Non-pigmented ciliary epithelial cell (primary cell): ENCODE measurements at regions not wholly inside any gene's neighbourhood (a gene's known extent, or its start where the extent isn't known, plus 50 kb on each side); places are given as distances from the start of the nearest gene placed in this dataset.
A peak's percentile ranks its signal among the peaks of the same experiment; 100 is the strongest.
"Not testable (repeated sequence)": the region's sequence is repeated elsewhere in the genome, so short reads cannot be mapped to it uniquely, and the experiment has no call there.

ENCODE experiments used
- DNase-seq: peaks from one replicate; pipeline ENCODE4 v3.0.0-alpha.2; 2010; ENCODE audit warnings: low read depth

GRCh38 chr1:244297087-244297486 is 154.6 kb downstream of the ADSS2 start:
- DNase-seq = no peak

- DNase-seq = no peak
These were observed 154.1 kb downstream of the ADSS2 start for GRCh38 chr1:244297616-244298015.

- DNase-seq = not testable (repeated sequence)
These were observed 151.7 kb downstream of the ADSS2 start for GRCh38 chr1:244300029-244300375.

- no peak for DNase-seq
These were observed 150.0 kb downstream of the ADSS2 start for GRCh38 chr1:244301595-244302130.

- no peak for DNase-seq
These were observed 148.7 kb downstream of the ADSS2 start for GRCh38 chr1:244302876-244303609.

- no peak for DNase-seq
These were observed 148.1 kb downstream of the ADSS2 start for GRCh38 chr1:244303610-244303969.

GRCh38 chr1:244304156-244304555 is 147.6 kb downstream of the ADSS2 start:
- no peak for DNase-seq

GRCh38 chr1:244304656-244305055 is 147.1 kb downstream of the ADSS2 start:
- no peak for DNase-seq

- no peak for DNase-seq
These were observed 145.8 kb downstream of the ADSS2 start for GRCh38 chr1:244305776-244306341.

GRCh38 chr1:244306544-244306943 is 145.2 kb downstream of the ADSS2 start:
- no peak for DNase-seq

GRCh38 chr1:244309191-244309590 is 142.5 kb downstream of the ADSS2 start:
- not testable (repeated sequence) for DNase-seq

GRCh38 chr1:244311784-244312532 is 139.8 kb downstream of the ADSS2 start:
- DNase-seq = no peak

- no peak for DNase-seq
These were observed 138.4 kb downstream of the ADSS2 start for GRCh38 chr1:244313346-244313745.

GRCh38 chr1:244314921-244315559 is 136.7 kb downstream of the ADSS2 start:
- DNase-seq = no peak

GRCh38 chr1:244315996-244316395 is 135.7 kb downstream of the ADSS2 start:
- no peak for DNase-seq

- no peak for DNase-seq
These were observed 135.3 kb downstream of the ADSS2 start for GRCh38 chr1:244316407-244316806.

- no peak for DNase-seq
These were observed 134.6 kb downstream of the ADSS2 start for GRCh38 chr1:244316986-244317655.

GRCh38 chr1:244318078-244318477 is 133.6 kb downstream of the ADSS2 start:
- DNase-seq = no peak

GRCh38 chr1:244318512-244318911 is 133.2 kb downstream of the ADSS2 start:
- no peak for DNase-seq

- DNase-seq = peak; percentile 70
These were observed 132.2 kb downstream of the ADSS2 start for GRCh38 chr1:244319283-244320132.

GRCh38 chr1:244322181-244322580 is 129.5 kb downstream of the ADSS2 start:
- no peak for DNase-seq
